Mesenchymal stem cell (in vitro differentiated cells and primary cell): ENCODE measurements at regions not wholly inside any gene's neighbourhood (a gene's known extent, or its start where the extent isn't known, plus 50 kb on each side); places are given as distances from the start of the nearest gene placed in this dataset.
A peak's percentile ranks its signal among the peaks of the same experiment; 100 is the strongest.

Experiments used
- DNase-seq: peaks from one replicate; pipeline ENCODE4 v3.0.0-alpha.2; 2013
- H2AFZ ChIP-seq: one replicate; pipeline ENCODE4 v1.6.1; 2013; ENCODE audit warnings: low read depth, mild to moderate bottlenecking, control low read depth, inconsistent platforms, low read length, moderate library complexity
- H2AK5ac ChIP-seq: 2 replicates; pipeline ENCODE4 v1.6.1; 2013; ENCODE audit warnings: low read length, moderate library complexity, mild to moderate bottlenecking, inconsistent platforms; ENCODE audit not compliant: severe bottlenecking
- H2BK120ac ChIP-seq: one replicate; pipeline ENCODE4 v1.6.1; 2013; ENCODE audit warnings: low read depth, mild to moderate bottlenecking, inconsistent platforms, low read length, moderate library complexity
- H2BK12ac ChIP-seq, 2 experiments: one replicate each; pipeline ENCODE4 v1.6.1; 2013; ENCODE audit warnings: inconsistent platforms in 2 of 2, low read length in 2 of 2, mild to moderate bottlenecking in 2 of 2, moderate library complexity in 2 of 2, control low read depth in 1 of 2
- H2BK15ac ChIP-seq: one replicate; pipeline ENCODE4 v1.6.1; 2013; ENCODE audit warnings: mild to moderate bottlenecking, low read depth, inconsistent platforms; ENCODE audit not compliant: poor library complexity, severe bottlenecking
- H2BK5ac ChIP-seq: 2 replicates; pipeline ENCODE4 v1.6.1; 2013; ENCODE audit warnings: low read depth, mild to moderate bottlenecking, low read length, control low read depth, inconsistent platforms; ENCODE audit not compliant: poor library complexity, severe bottlenecking
- H3K14ac ChIP-seq, 2 experiments: one replicate each; pipeline ENCODE4 v1.6.1; 2013; ENCODE audit warnings: inconsistent platforms in 2 of 2, low read length in 2 of 2, control low read depth in 1 of 2, mild to moderate bottlenecking in 1 of 2, moderate library complexity in 1 of 2
- H3K18ac ChIP-seq, 2 experiments: one replicate each; pipeline ENCODE4 v1.6.1; 2013; ENCODE audit warnings: inconsistent platforms in 2 of 2, low read length in 2 of 2, control low read depth in 1 of 2, low read depth in 1 of 2, mild to moderate bottlenecking in 1 of 2
- H3K23ac ChIP-seq, 2 experiments: one replicate each; pipeline ENCODE4 v1.6.1; 2013; ENCODE audit warnings: inconsistent platforms in 2 of 2, low read length in 2 of 2, mild to moderate bottlenecking in 2 of 2, moderate library complexity in 2 of 2, control low read depth in 1 of 2
- H3K27ac ChIP-seq: 2 replicates; pipeline ENCODE4 v1.5.1; 2013; ENCODE audit warnings: mild to moderate bottlenecking, moderate library complexity, low read length, control low read depth, inconsistent platforms; ENCODE audit not compliant: poor library complexity, severe bottlenecking
- H3K27me3 ChIP-seq, 2 experiments: 2 replicates each; pipeline versions ENCODE4 v1.6.1 to v1.7.0; 2013; ENCODE audit warnings: low read length in 2 of 2, mild to moderate bottlenecking in 2 of 2, moderate library complexity in 2 of 2, control low read depth in 1 of 2, inconsistent platforms in 1 of 2; ENCODE audit not compliant: control insufficient read depth in 1 of 2, insufficient read depth in 1 of 2
- H3K36me3 ChIP-seq, 2 experiments: 2 replicates each; pipeline versions ENCODE4 v1.6.1 to v1.7.0; 2013; ENCODE audit warnings: low read length in 2 of 2, control low read depth in 1 of 2, inconsistent platforms in 1 of 2, low read depth in 1 of 2, mild to moderate bottlenecking in 1 of 2; ENCODE audit not compliant: insufficient read depth in 2 of 2, control insufficient read depth in 1 of 2
- H3K4ac ChIP-seq, 2 experiments: one replicate each; pipeline ENCODE4 v1.6.1; 2013; ENCODE audit warnings: inconsistent platforms in 2 of 2, low read length in 2 of 2, mild to moderate bottlenecking in 2 of 2, moderate library complexity in 2 of 2, control low read depth in 1 of 2, low read depth in 1 of 2
- H3K4me1 ChIP-seq: 2 replicates; pipeline ENCODE4 v1.6.1; 2013; ENCODE audit warnings: low read depth, low read length, control low read depth; ENCODE audit not compliant: control insufficient read depth, insufficient read depth
- H3K4me2 ChIP-seq: 2 replicates; pipeline ENCODE4 v1.6.1; 2013; ENCODE audit warnings: low read length, mild to moderate bottlenecking, inconsistent platforms; ENCODE audit not compliant: poor library complexity, severe bottlenecking
- H3K4me3 ChIP-seq, 2 experiments: 2 replicates each; pipeline versions ENCODE4 v1.5.1 to v1.7.0; 2013; ENCODE audit warnings: low read length in 2 of 2, mild to moderate bottlenecking in 2 of 2, control low read depth in 1 of 2, low read depth in 1 of 2; ENCODE audit not compliant: insufficient read depth in 1 of 2
- H3K79me1 ChIP-seq: replicated peaks from 2 replicates; pipeline ENCODE4 v1.6.1; 2013; ENCODE audit warnings: mild to moderate bottlenecking, control low read depth, low read length, inconsistent platforms; ENCODE audit not compliant: poor library complexity, severe bottlenecking
- H3K9ac ChIP-seq: 2 replicates; pipeline ENCODE4 v1.7.0; 2013; ENCODE audit warnings: mild to moderate bottlenecking, low read length, moderate library complexity
- H3K9me3 ChIP-seq: 2 replicates; pipeline ENCODE4 v1.7.0; 2013; ENCODE audit warnings: mild to moderate bottlenecking, low read length; ENCODE audit not compliant: control insufficient read depth
- H4K8ac ChIP-seq: one replicate; pipeline ENCODE4 v1.6.1; 2013; ENCODE audit warnings: inconsistent platforms, mild to moderate bottlenecking, low read length, moderate library complexity
- H4K91ac ChIP-seq: one replicate; pipeline ENCODE4 v1.6.1; 2013; ENCODE audit warnings: mild to moderate bottlenecking, low read length, inconsistent platforms
- WGBS: methylation state at CpG from one replicate; pipeline ENCODE4 v1.1.7; 2013; ENCODE audit warnings: mixed read lengths; 5-methylcytosine and 5-hydroxymethylcytosine counted together

DNA sequence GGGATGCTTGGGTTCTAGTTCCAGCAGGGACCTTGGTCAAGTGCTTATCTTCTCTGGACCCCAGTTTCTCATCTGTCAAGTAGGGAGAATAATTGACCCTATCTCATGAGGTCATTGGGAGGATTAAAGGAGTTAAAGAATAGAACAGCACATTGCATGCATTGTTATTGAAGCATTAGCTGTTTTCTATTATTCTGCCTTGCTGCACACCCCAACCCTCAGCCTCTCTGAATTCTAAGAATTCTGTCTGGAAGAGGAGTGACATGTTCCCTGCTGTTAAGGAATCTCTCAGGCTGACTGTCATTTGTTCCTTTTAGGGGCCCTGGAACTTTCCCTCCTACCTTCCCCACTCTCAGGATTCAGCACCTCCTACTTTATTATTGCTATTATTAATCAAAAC is 73.9 kb downstream of the NENF start:
- no peak overlapping the region for H3K4ac ChIP-seq
- no peak overlapping the region for H4K91ac ChIP-seq
- H3K23ac ChIP-seq, result no peak overlapping the region
- no peak for DNase-seq
- no peak overlapping the region for H3K14ac ChIP-seq
- H3K18ac ChIP-seq, result no peak overlapping the region
- no peak overlapping the region for H2AFZ ChIP-seq
- no peak overlapping the region for H3K4me3 ChIP-seq
- peaks cover 0 to 12% of the 10 kb centered on the region in 2 experiments for H3K27me3 ChIP-seq
- no peaks in the 10 kb centered on the region for H3K36me3 ChIP-seq
- H2BK15ac ChIP-seq, result no peak overlapping the region
- no peak overlapping the region for H3K27ac ChIP-seq
- no peak overlapping the region for H4K8ac ChIP-seq
- H3K79me1 ChIP-seq, result no peaks in the 10 kb centered on the region
- H2AK5ac ChIP-seq, result no peak overlapping the region
- H3K4me1 ChIP-seq, result peaks cover 8% of the 10 kb centered on the region
- no peak overlapping the region for H2BK5ac ChIP-seq
- no peak overlapping the region for H3K9ac ChIP-seq
- H3K9me3 ChIP-seq, result no peaks in the 10 kb centered on the region
- no peak overlapping the region for H2BK12ac ChIP-seq
- no peak overlapping the region for H2BK120ac ChIP-seq
- H3K4me2 ChIP-seq, result peak overlapping the region; percentile 19

DNA sequence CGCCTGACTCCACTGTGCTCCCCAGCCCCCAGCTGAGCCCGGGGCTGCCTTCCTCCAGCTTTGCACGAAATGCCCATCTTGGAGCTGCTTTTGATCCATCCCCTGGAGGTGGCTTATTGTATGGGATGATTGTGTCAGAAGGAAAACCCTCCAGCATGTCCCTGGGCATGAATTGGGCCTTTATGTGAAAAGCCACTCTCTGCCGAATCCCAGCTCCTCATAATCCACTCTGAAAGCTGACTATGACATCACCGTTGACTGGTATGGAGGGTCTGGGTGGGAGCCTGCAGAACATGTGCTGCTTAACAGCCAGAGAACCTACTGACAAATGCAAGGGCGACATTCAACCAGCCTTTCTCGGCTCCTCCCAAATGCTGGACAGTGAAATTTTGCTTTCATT is 74.6 kb downstream of the NENF start:
- no peaks in the 10 kb centered on the region for H3K79me1 ChIP-seq
- H4K91ac ChIP-seq, result no peak overlapping the region
- H2AK5ac ChIP-seq, result peak overlapping the region; percentile 10
- H3K27ac ChIP-seq, result no peak overlapping the region
- H2BK15ac ChIP-seq, result peak overlapping the region; percentile 34
- H2BK5ac ChIP-seq, result no peak overlapping the region
- H3K18ac ChIP-seq, result no peak overlapping the region
- H3K23ac ChIP-seq, result no peak overlapping the region
- no peaks in the 10 kb centered on the region for H3K9me3 ChIP-seq
- H3K4me1 ChIP-seq, result peaks cover 9% of the 10 kb centered on the region
- 72% methylated on average over 7 of the region's 7 CpGs for WGBS
- H2BK12ac ChIP-seq, result no peak overlapping the region
- H3K27me3 ChIP-seq, result peaks cover 0 to 19% of the 10 kb centered on the region in 2 experiments
- no peak overlapping the region for H2BK120ac ChIP-seq
- no peak overlapping the region for H3K4me3 ChIP-seq
- no peak overlapping the region for H2AFZ ChIP-seq
- H3K4me2 ChIP-seq, result no peak overlapping the region
- no peak overlapping the region for H3K4ac ChIP-seq
- no peak for DNase-seq
- peak overlapping the region in 1 of 2 experiments; percentile 44 for H3K14ac ChIP-seq
- peak overlapping the region; percentile 21 for H4K8ac ChIP-seq
- no peaks in the 10 kb centered on the region for H3K36me3 ChIP-seq
- H3K9ac ChIP-seq, result no peak overlapping the region

DNA sequence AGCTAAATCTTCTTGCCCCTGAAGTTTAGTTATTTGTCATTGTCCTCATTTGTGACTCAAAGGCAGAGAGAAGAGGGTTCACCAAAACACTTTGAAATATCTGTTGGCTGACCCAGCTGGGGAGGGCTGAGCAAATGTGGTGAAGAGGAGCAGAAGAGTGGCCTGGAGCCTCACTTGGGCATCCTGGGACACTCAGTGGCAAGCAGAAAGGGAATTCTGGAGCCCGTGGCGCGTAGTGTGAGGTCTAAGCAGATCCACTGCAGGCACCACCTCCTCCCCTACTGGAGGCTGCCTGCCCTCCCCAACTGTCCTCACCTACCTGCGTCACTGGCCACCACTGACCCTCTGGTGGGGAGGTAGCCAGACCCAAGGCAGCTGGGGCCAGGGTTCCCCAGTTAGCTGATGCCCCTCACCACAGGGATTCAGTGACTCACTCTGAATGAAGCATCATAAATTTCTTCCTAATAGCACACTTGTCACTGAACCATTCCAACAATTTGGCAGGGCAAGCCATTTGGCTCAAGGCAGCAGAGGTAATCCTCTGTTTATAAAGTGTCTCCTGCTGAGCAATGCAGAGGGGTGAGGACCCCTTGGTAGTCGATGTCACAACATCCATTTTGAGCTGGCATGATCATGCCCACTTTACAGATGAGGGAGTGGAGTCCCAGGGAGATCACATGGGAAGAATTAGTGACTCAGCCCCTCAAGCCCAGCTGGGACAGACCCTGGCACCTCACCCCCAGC is 80.3 kb downstream of the NENF start:
- Histone ChIP-seq H2AFZ (no peak overlapping the region), H2BK120ac (no peak overlapping the region), H4K91ac (peak overlapping the region; percentile 43), H3K4me3 (no peak overlapping the region), H2AK5ac (no peak overlapping the region), H3K79me1 (no peaks in the 10 kb centered on the region), H3K9ac (no peak overlapping the region), H2BK5ac (no peak overlapping the region), H4K8ac (no peak overlapping the region), H2BK12ac (peak overlapping the region in 1 of 2 experiments; percentile 29), H3K23ac (no peak overlapping the region), H3K27ac (peak overlapping the region; percentile 44), H3K4ac (no peak overlapping the region), H3K4me2 (no peak overlapping the region), H3K27me3 (peaks cover 0 to 53% of the 10 kb centered on the region in 2 experiments), H3K14ac (peak overlapping the region in 1 of 2 experiments; percentile 81), H3K9me3 (no peaks in the 10 kb centered on the region), H3K36me3 (no peaks in the 10 kb centered on the region), H3K4me1 (peaks cover 20% of the 10 kb centered on the region), H2BK15ac (no peak overlapping the region), H3K18ac (peak overlapping the region in 1 of 2 experiments; percentile 52)
- WGBS, result 41% methylated on average over 5 of the region's 5 CpGs
- peak; percentile 46 for DNase-seq

DNA sequence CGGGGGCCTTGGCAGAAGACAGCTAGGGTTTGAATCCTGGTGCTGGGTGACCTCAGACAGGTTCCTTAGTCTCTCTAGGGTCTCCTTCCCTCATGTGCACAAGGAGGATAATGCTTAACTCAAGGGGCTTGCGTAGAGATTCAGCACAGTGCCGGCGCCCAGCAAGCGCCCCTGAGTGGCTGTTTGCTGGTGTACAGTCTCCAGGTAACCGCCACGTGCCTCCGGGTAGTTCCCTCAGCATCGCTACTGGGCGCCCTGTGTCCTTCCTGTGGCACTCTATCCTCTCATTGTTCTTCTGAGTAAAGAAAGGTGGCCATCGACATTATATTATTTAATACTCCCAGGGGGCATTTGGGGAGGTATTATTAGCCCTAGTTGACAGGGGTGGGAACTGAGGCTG is 80.9 kb downstream of the NENF start:
- no peak overlapping the region for H2BK120ac ChIP-seq
- no peak overlapping the region for H4K91ac ChIP-seq
- H2BK12ac ChIP-seq, result peak overlapping the region in 1 of 2 experiments; percentile 29
- no peak overlapping the region for H4K8ac ChIP-seq
- WGBS, result 91% methylated on average over 8 of the region's 11 CpGs
- no peak overlapping the region for H3K23ac ChIP-seq
- H3K4ac ChIP-seq, result no peak overlapping the region
- H3K27me3 ChIP-seq, result peaks cover 0 to 53% of the 10 kb centered on the region in 2 experiments
- H3K36me3 ChIP-seq, result no peaks in the 10 kb centered on the region
- DNase-seq, result no peak
- H3K14ac ChIP-seq, result no peak overlapping the region
- no peak overlapping the region for H3K4me3 ChIP-seq
- peak overlapping the region; percentile 18 for H3K27ac ChIP-seq
- no peak overlapping the region for H2AFZ ChIP-seq
- H3K4me1 ChIP-seq, result peaks cover 22% of the 10 kb centered on the region
- H3K79me1 ChIP-seq, result no peaks in the 10 kb centered on the region
- H2AK5ac ChIP-seq, result peak overlapping the region; percentile 59
- no peak overlapping the region for H3K18ac ChIP-seq
- no peak overlapping the region for H2BK5ac ChIP-seq
- H3K4me2 ChIP-seq, result no peak overlapping the region
- H2BK15ac ChIP-seq, result no peak overlapping the region
- no peak overlapping the region for H3K9ac ChIP-seq
- no peaks in the 10 kb centered on the region for H3K9me3 ChIP-seq
